GM06990 (cell line): ENCODE measurements at regions not wholly inside any gene's neighbourhood (a gene's known extent, or its start where the extent isn't known, plus 50 kb on each side); places are given as distances from the start of the nearest gene placed in this dataset.

Experiments
- DNase-seq: peaks from one replicate; pipeline ENCODE4 v3.0.0-alpha.2; 2011; ENCODE audit not compliant: insufficient read length; ENCODE audit errors: extremely low read depth
- H3K27me3 ChIP-seq: replicated peaks from 2 replicates; pipeline ENCODE4 v1.6.0; 2011; ENCODE audit warnings: low read length; ENCODE audit not compliant: control insufficient read depth, insufficient read depth
- H3K36me3 ChIP-seq: 2 replicates; pipeline ENCODE4 v1.5.1; 2011; ENCODE audit warnings: low read length; ENCODE audit not compliant: control insufficient read depth, insufficient read depth
- H3K4me3 ChIP-seq: replicated peaks from 2 replicates; pipeline ENCODE4 v1.5.1; 2011; ENCODE audit warnings: low read depth, mild to moderate bottlenecking, control low read depth, low read length
- CTCF ChIP-seq: IDR thresholded peaks from 2 replicates; pipeline ENCODE4 v1.5.1; 2011; ENCODE audit warnings: low read length, control low read depth, mild to moderate bottlenecking, inconsistent platforms; ENCODE audit not compliant: insufficient read depth, poor library complexity, severe bottlenecking

- H3K4me3 ChIP-seq: no peak overlapping the region
- DNase-seq: no peak
- H3K36me3 ChIP-seq: no peaks in the 10 kb centered on the region
- no peaks in the 10 kb centered on the region for H3K27me3 ChIP-seq
- TF ChIP-seq CTCF: no peak
Measured at GRCh38 chr1:82582347-82582746, 781.6 kb downstream of the ADGRL2 start.

- DNase-seq: no peak
- H3K4me3 ChIP-seq: no peak overlapping the region
- TF ChIP-seq CTCF: no peak
Measured at GRCh38 chr1:82578086-82578726, 777.5 kb downstream of the ADGRL2 start.

GRCh38 chr1:82567348-82567747 lies 766.6 kb downstream of the ADGRL2 start:
- no peak for TF ChIP-seq CTCF
- Histone ChIP-seq H3K36me3 (no peaks in the 10 kb centered on the region), H3K4me3 (no peak overlapping the region), H3K27me3 (no peaks in the 10 kb centered on the region)
- DNase-seq: no peak

More at GRCh38 chr1:82578086-82578726, 777.5 kb downstream of the ADGRL2 start:
- no peaks in the 10 kb centered on the region for H3K27me3 ChIP-seq
- no peaks in the 10 kb centered on the region for H3K36me3 ChIP-seq

GRCh38 chr1:82565546-82565945 lies 764.8 kb downstream of the ADGRL2 start:
- Histone ChIP-seq H3K36me3 (no peaks in the 10 kb centered on the region), H3K4me3 (no peak overlapping the region), H3K27me3 (no peaks in the 10 kb centered on the region)
- DNase-seq: no peak
- TF ChIP-seq CTCF: no peak

- Histone ChIP-seq H3K36me3 (no peaks in the 10 kb centered on the region), H3K27me3 (no peaks in the 10 kb centered on the region), H3K4me3 (no peak overlapping the region)
- no peak for DNase-seq
- no peak for TF ChIP-seq CTCF
Measured at GRCh38 chr1:82565146-82565545, 764.4 kb downstream of the ADGRL2 start.

GRCh38 chr1:82564333-82564732 lies 763.6 kb downstream of the ADGRL2 start:
- H3K36me3 ChIP-seq: no peaks in the 10 kb centered on the region
- H3K27me3 ChIP-seq: no peaks in the 10 kb centered on the region
- H3K4me3 ChIP-seq: no peak overlapping the region
- no peak for TF ChIP-seq CTCF
- DNase-seq: no peak
